Mammary epithelial cell (primary cell): ENCODE measurements at regions not wholly inside any gene's neighbourhood (a gene's known extent, or its start where the extent isn't known, plus 50 kb on each side); places are given as distances from the start of the nearest gene placed in this dataset.

Experiments used
- CTCF ChIP-seq, 2 donors: IDR thresholded peaks in 1 of 2; conservative IDR thresholded peaks in 1 of 2; 2 replicates each; pipeline ENCODE4 v1.5.1; 2011 to 2012; ENCODE audit warnings: inconsistent platforms in 2 of 2, low read length in 2 of 2, mild to moderate bottlenecking in 2 of 2, control low read depth in 1 of 2, low read depth in 1 of 2; ENCODE audit not compliant: insufficient read depth in 1 of 2; ENCODE audit errors: extremely low read depth in 1 of 2
- EZH2 ChIP-seq: IDR thresholded peaks from 2 replicates; pipeline ENCODE4 v1.6.1; 2012; ENCODE audit warnings: low read length, inconsistent platforms, borderline replicate concordance

GRCh38 chr3:68373727-68374126 lies 558.6 kb downstream of the TAFA4 start:
- TF ChIP-seq CTCF (conservative IDR thresholded peaks at IDR 0.05 in 1 of 2, IDR thresholded peaks at IDR 0.05 in 1 of 2; ENCODE audit: extremely low read depth in 1 of 2, insufficient read depth in 1 of 2, low read depth in 1 of 2, low read length in 2 of 2) (no peak), EZH2 (no peak)
